Vagina (tissue), 2 donors: ENCODE measurements at regions not wholly inside any gene's neighbourhood (a gene's known extent, or its start where the extent isn't known, plus 50 kb on each side); places are given as distances from the start of the nearest gene placed in this dataset.

Source experiments
- DNase-seq, 2 donors: peaks; one replicate each; pipeline ENCODE4 v3.0.0-alpha.2; 2017; ENCODE audit errors: extremely low spot score in 2 of 2
- H3K27ac ChIP-seq: fragments of 200-600 bp; sonication (generic); one replicate; pipeline ENCODE4 v1.5.1; 2019
- H3K27me3 ChIP-seq: fragments of 200-600 bp; sonication (generic); one replicate; pipeline ENCODE4 v1.5.1; 2019
- H3K36me3 ChIP-seq, 2 donors: fragments of 200-600 bp; sonication (generic); one replicate each; pipeline ENCODE4 v1.5.1; 2017 to 2019
- H3K4me1 ChIP-seq: fragments of 200-600 bp; sonication (generic); one replicate; pipeline ENCODE4 v1.5.1; 2019
- H3K4me3 ChIP-seq, 2 donors: fragments of 200-600 bp; sonication (generic); 1 replicate in 1 of 2; 2 replicates in 1 of 2; pipeline ENCODE4 v1.5.1; 2016 to 2019
- H3K9me3 ChIP-seq: fragments of 200-600 bp; sonication (generic); one replicate; pipeline ENCODE4 v1.5.1; 2019
- CTCF ChIP-seq, 3 experiments: fragments of 450-650 bp in 2 of 3; fragments of 200-600 bp in 1 of 3; sonication (generic) in 1 of 3; IDR thresholded peaks; one replicate each; pipeline ENCODE4 v1.5.1; 2017 to 2019; ENCODE audit warnings: antibody characterized with exemption in 3 of 3, mild to moderate bottlenecking in 2 of 3, moderate library complexity in 2 of 3
- POLR2A ChIP-seq, 2 donors: fragments of 450-650 bp; IDR thresholded peaks; one replicate each; pipeline ENCODE4 v1.6.1; 2017; ENCODE audit warnings: antibody characterized with exemption in 2 of 2, mild to moderate bottlenecking in 2 of 2, moderate library complexity in 2 of 2
- POLR2AphosphoS5 ChIP-seq, 2 donors: sonication (generic); formaldehyde crosslinking; IDR thresholded peaks; one replicate each; pipeline ENCODE4 v1.9.0; 2017; ENCODE audit warnings: antibody characterized with exemption in 2 of 2, mild to moderate bottlenecking in 2 of 2, low read depth in 1 of 2; ENCODE audit not compliant: insufficient read depth in 1 of 2
- intact Hi-C: fragments of 100-400 bp; cut with DNase I; formaldehyde crosslinking; loops from one replicate; pipeline ENCODE4 v1.15.1; 2023

- DNase-seq: no peak
- no peak overlapping the region for H3K4me3 ChIP-seq
- intact Hi-C loops: loop anchor here (10.0 kb wide), 1 partner anchor 48 kb away; no protein-coding TSS in a partner anchor
Observed at GRCh38 chr9:27792971-27793689, 219.8 kb upstream of the C9orf72 start.

GRCh38 chr9:27799326-27799725, 226.0 kb upstream of the C9orf72 start:
- no peaks in the 10 kb centered on the region for H3K27me3 ChIP-seq
- DNase-seq: no peak
- intact Hi-C loops: loop anchor here (10.0 kb wide), 1 partner anchor 55 kb away; no protein-coding TSS in a partner anchor
- no peak for TF ChIP-seq POLR2AphosphoS5 (IDR thresholded peaks at IDR 0.05; ENCODE audit: insufficient read depth in 1 of 2, low read depth in 1 of 2)
- no peaks in the 10 kb centered on the region for H3K4me1 ChIP-seq
- H3K9me3 ChIP-seq: no peaks in the 10 kb centered on the region
- no peak overlapping the region for H3K27ac ChIP-seq
- no peaks in the 10 kb centered on the region for H3K36me3 ChIP-seq
- no peak overlapping the region for H3K4me3 ChIP-seq

More at GRCh38 chr9:27792971-27793689, 219.8 kb upstream of the C9orf72 start:
- Histone ChIP-seq H3K36me3 (no peaks in the 10 kb centered on the region), H3K27me3 (no peaks in the 10 kb centered on the region), H3K27ac (no peak overlapping the region), H3K4me1 (no peaks in the 10 kb centered on the region), H3K9me3 (no peaks in the 10 kb centered on the region)
- TF ChIP-seq POLR2A (IDR thresholded peaks at IDR 0.05) (no peak), POLR2AphosphoS5 (IDR thresholded peaks at IDR 0.05; ENCODE audit: insufficient read depth in 1 of 2, low read depth in 1 of 2) (no peak), CTCF (IDR thresholded peaks at IDR 0.05) (no peak)

- no peaks in the 10 kb centered on the region for H3K36me3 ChIP-seq
- TF ChIP-seq POLR2A (IDR thresholded peaks at IDR 0.05) (no peak), POLR2AphosphoS5 (IDR thresholded peaks at IDR 0.05; ENCODE audit: insufficient read depth in 1 of 2, low read depth in 1 of 2) (no peak), CTCF (IDR thresholded peaks at IDR 0.05) (no peak)
- H3K27ac ChIP-seq: no peak overlapping the region
- H3K4me1 ChIP-seq: no peaks in the 10 kb centered on the region
- H3K9me3 ChIP-seq: no peaks in the 10 kb centered on the region
- no peak overlapping the region for H3K4me3 ChIP-seq
- intact Hi-C loops: no loop called here
- DNase-seq: no peak
- no peaks in the 10 kb centered on the region for H3K27me3 ChIP-seq
Observed at GRCh38 chr9:27800159-27800558, 226.9 kb upstream of the C9orf72 start.

GRCh38 chr9:27800692-27801370, 227.6 kb upstream of the C9orf72 start:
- Histone ChIP-seq H3K27me3 (no peaks in the 10 kb centered on the region), H3K27ac (no peak overlapping the region), H3K9me3 (no peaks in the 10 kb centered on the region), H3K4me1 (no peaks in the 10 kb centered on the region), H3K4me3 (no peak overlapping the region), H3K36me3 (no peaks in the 10 kb centered on the region)
- no peak for DNase-seq
- no peak for TF ChIP-seq POLR2A (IDR thresholded peaks at IDR 0.05)
- TF ChIP-seq POLR2AphosphoS5 (IDR thresholded peaks at IDR 0.05; ENCODE audit: insufficient read depth in 1 of 2, low read depth in 1 of 2): no peak
- TF ChIP-seq CTCF (IDR thresholded peaks at IDR 0.05): no peak
- intact Hi-C loops: no loop called here

DNA sequence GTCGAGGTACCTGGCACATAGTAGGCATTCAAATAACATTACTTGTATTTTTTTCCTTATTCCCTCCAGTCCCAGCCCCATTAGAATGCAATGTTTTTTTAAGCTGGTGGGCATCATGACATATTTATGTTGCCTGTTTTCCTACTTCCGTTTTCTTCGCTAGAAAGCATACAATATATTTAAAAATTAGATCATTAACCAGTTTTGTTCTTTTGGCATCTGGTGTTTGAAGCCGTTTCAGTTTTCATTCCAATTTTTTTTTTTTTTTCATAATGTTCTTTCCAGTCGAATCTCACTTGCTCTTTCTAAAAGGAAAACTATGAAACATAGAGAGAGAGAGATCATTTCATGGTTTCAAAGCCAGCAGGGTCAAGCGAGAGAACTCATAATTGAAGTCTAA, 228.3 kb upstream of the C9orf72 start:
- Histone ChIP-seq H3K9me3 (no peaks in the 10 kb centered on the region), H3K36me3 (no peaks in the 10 kb centered on the region), H3K4me1 (no peaks in the 10 kb centered on the region), H3K27ac (no peak overlapping the region), H3K4me3 (no peak overlapping the region), H3K27me3 (no peaks in the 10 kb centered on the region)
- no peak for DNase-seq
- TF ChIP-seq CTCF (IDR thresholded peaks at IDR 0.05) (no peak), POLR2A (IDR thresholded peaks at IDR 0.05) (no peak), POLR2AphosphoS5 (IDR thresholded peaks at IDR 0.05; ENCODE audit: insufficient read depth in 1 of 2, low read depth in 1 of 2) (no peak)
- intact Hi-C loops: no loop called here
